Adrenal gland (tissue), 5 donors: ENCODE measurements at regions not wholly inside any gene's neighbourhood (a gene's known extent, or its start where the extent isn't known, plus 50 kb on each side); places are given as distances from the start of the nearest gene placed in this dataset.

ENCODE experiments used
- CTCF ChIP-seq, 6 experiments: fragments of 450-650 bp in 4 of 6; fragments of 200-600 bp in 2 of 6; sonication (generic) in 1 of 6; IDR thresholded peaks; 1 replicate in 5 of 6; 2 replicates in 1 of 6; pipeline versions ENCODE4 v1.5.1 to v1.8.0; 2016 to 2021; ENCODE audit warnings: antibody characterized with exemption in 6 of 6, mild to moderate bottlenecking in 2 of 6, moderate library complexity in 1 of 6
- POLR2A ChIP-seq, 2 donors: fragments of 450-650 bp; IDR thresholded peaks; one replicate each; pipeline ENCODE4 v1.6.1; 2017; ENCODE audit warnings: antibody characterized with exemption in 2 of 2, mild to moderate bottlenecking in 2 of 2, moderate library complexity in 1 of 2
- donor health status: DM: no; HTN: no; CAD: no.

GRCh38 chr1:185388346-185388745, 71.3 kb upstream of the IVNS1ABP start:
- TF ChIP-seq POLR2A (IDR thresholded peaks at IDR 0.05) (no peak), CTCF (IDR thresholded peaks at IDR 0.05) (no peak)
